Liver (tissue), 8 donors: ENCODE measurements at regions not wholly inside any gene's neighbourhood (a gene's known extent, or its start where the extent isn't known, plus 50 kb on each side); places are given as distances from the start of the nearest gene placed in this dataset.

Source experiments
- DNase-seq: peaks from one replicate; pipeline ENCODE4 v3.0.0-alpha.2; 2017; ENCODE audit warnings: low spot score
- H3K27ac ChIP-seq, 2 donors: one replicate each; pipeline ENCODE4 v1.7.0; 2013; ENCODE audit warnings: inconsistent platforms in 2 of 2, low read length in 2 of 2, control low read depth in 1 of 2, low read depth in 1 of 2, mild to moderate bottlenecking in 1 of 2
- H3K27me3 ChIP-seq, 4 donors: one replicate each; pipeline versions ENCODE4 v1.6.1 to v1.7.0; 2013; ENCODE audit warnings: low read length in 3 of 4, inconsistent platforms in 1 of 4, mild to moderate bottlenecking in 1 of 4, moderate library complexity in 1 of 4; ENCODE audit not compliant: control insufficient read depth in 4 of 4, insufficient read depth in 4 of 4
- H3K36me3 ChIP-seq, 4 donors: one replicate each; pipeline versions ENCODE4 v1.6.1 to v1.7.0; 2013; ENCODE audit warnings: low read length in 3 of 4, mild to moderate bottlenecking in 3 of 4, low read depth in 1 of 4, moderate library complexity in 1 of 4; ENCODE audit not compliant: control insufficient read depth in 4 of 4, insufficient read depth in 3 of 4
- H3K4me1 ChIP-seq, 4 donors: one replicate each; pipeline versions ENCODE4 v1.6.1 to v1.7.0; 2013; ENCODE audit warnings: low read length in 3 of 4, mild to moderate bottlenecking in 3 of 4, moderate library complexity in 1 of 4; ENCODE audit not compliant: control insufficient read depth in 4 of 4, insufficient read depth in 4 of 4
- H3K4me3 ChIP-seq, 3 donors: one replicate each; pipeline versions ENCODE4 v1.6.1 to v1.7.0; 2013; ENCODE audit warnings: low read length in 3 of 3, control low read depth in 1 of 3, low read depth in 1 of 3, mild to moderate bottlenecking in 1 of 3
- H3K9ac ChIP-seq, 2 donors: one replicate each; pipeline ENCODE4 v1.7.0; 2013; ENCODE audit warnings: low read length in 2 of 2, mild to moderate bottlenecking in 2 of 2, moderate library complexity in 2 of 2, control low read depth in 1 of 2, low read depth in 1 of 2
- H3K9me3 ChIP-seq, 4 donors: one replicate each; pipeline versions ENCODE4 v1.6.1 to v1.7.0; 2013; ENCODE audit warnings: low read length in 3 of 4; ENCODE audit not compliant: control insufficient read depth in 4 of 4
- ATF3 ChIP-seq: IDR thresholded peaks from 2 replicates; pipeline ENCODE4 v1.6.1; 2016; ENCODE audit warnings: antibody characterized with exemption
- CTCF ChIP-seq: fragments of 150-350 bp; IDR thresholded peaks from 2 replicates; pipeline ENCODE4 v1.5.1; 2017; ENCODE audit warnings: improper control_type of control experiment, low read depth, low read length; ENCODE audit not compliant: missing input control
- EGR1 ChIP-seq, 2 donors: IDR thresholded peaks; 2 replicates each; pipeline ENCODE4 v1.6.1; 2016 to 2018; ENCODE audit warnings: antibody characterized with exemption in 2 of 2, low read depth in 2 of 2
- FOXA1 ChIP-seq: IDR thresholded peaks from 2 replicates; pipeline ENCODE4 v1.6.1; 2016; ENCODE audit warnings: antibody characterized with exemption
- FOXA2 ChIP-seq: IDR thresholded peaks from 2 replicates; pipeline ENCODE4 v1.6.1; 2016; ENCODE audit warnings: antibody characterized with exemption
- GABPA ChIP-seq, 2 donors: IDR thresholded peaks in 1 of 2; conservative IDR thresholded peaks in 1 of 2; 2 replicates each; pipeline ENCODE4 v1.6.1; 2016; ENCODE audit warnings: antibody characterized with exemption in 2 of 2, mild to moderate bottlenecking in 1 of 2, moderate library complexity in 1 of 2
- HNF4A ChIP-seq, 2 donors: conservative IDR thresholded peaks; 2 replicates each; pipeline ENCODE4 v1.6.1; 2016; ENCODE audit warnings: antibody characterized with exemption in 2 of 2, mild to moderate bottlenecking in 2 of 2
- HNF4G ChIP-seq: IDR thresholded peaks from 2 replicates; pipeline ENCODE4 v1.6.1; 2016; ENCODE audit warnings: antibody characterized with exemption
- JUND ChIP-seq, 2 donors: IDR thresholded peaks; 2 replicates each; pipeline ENCODE4 v1.6.1; 2016; ENCODE audit warnings: antibody characterized with exemption in 2 of 2
- NR2F2 ChIP-seq: IDR thresholded peaks from 2 replicates; pipeline ENCODE4 v1.6.1; 2016; ENCODE audit warnings: antibody characterized with exemption
- RAD21 ChIP-seq, 2 donors: IDR thresholded peaks; 2 replicates each; pipeline ENCODE4 v1.6.1; 2016; ENCODE audit warnings: antibody characterized with exemption in 2 of 2, mild to moderate bottlenecking in 2 of 2
- RXRA ChIP-seq, 2 donors: IDR thresholded peaks; 2 replicates each; pipeline ENCODE4 v1.6.1; 2017 to 2018; ENCODE audit warnings: antibody characterized with exemption in 2 of 2, mild to moderate bottlenecking in 1 of 2
- SP1 ChIP-seq: IDR thresholded peaks from 2 replicates; pipeline ENCODE4 v1.6.1; 2018; ENCODE audit warnings: antibody characterized with exemption, mild to moderate bottlenecking
- TAF1 ChIP-seq: conservative IDR thresholded peaks from 2 replicates; pipeline ENCODE4 v1.6.1; 2016; ENCODE audit warnings: antibody characterized with exemption, mild to moderate bottlenecking
- YY1 ChIP-seq: IDR thresholded peaks from 2 replicates; pipeline ENCODE4 v1.6.1; 2016; ENCODE audit warnings: antibody characterized with exemption, mild to moderate bottlenecking
- ZBTB33 ChIP-seq: IDR thresholded peaks from 2 replicates; pipeline ENCODE4 v1.6.1; 2016; ENCODE audit warnings: antibody characterized with exemption
- WGBS: extraction: QIAGEN DNeasy Blood & Tissue Kit; methylation state at CpG from one replicate; pipeline ENCODE4 v1.1.7; 2013; 5-methylcytosine and 5-hydroxymethylcytosine counted together
- TF ChIP-seq, protein P1 (sequence below): IDR thresholded peaks from 2 replicates; pipeline ENCODE4 v1.6.1; 2016; ENCODE audit warnings: antibody characterized with exemption
- donor health status: healthy.
- donor health status: healthy.
- donor health status: healthy.
- donor health status: healthy.
- donor health status: healthy.

DNA sequence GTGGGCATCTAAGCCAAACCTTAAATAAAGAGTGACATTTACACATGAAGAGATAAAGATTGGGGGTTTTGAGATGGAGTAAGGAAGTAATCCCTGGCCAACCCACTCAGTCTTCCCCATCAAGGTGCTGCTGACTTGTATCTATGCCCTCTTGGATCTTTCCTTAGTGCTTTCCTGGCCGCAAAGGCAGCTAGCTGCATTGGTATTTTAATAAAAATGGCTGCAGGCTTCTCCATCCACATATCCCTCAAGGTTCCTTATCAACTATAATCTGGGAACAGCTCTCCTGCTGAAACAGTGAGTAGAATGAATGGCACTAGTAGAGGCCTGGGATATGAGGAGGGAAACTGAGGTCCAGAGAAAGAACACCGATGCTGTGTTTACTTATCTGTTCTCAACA, 122.2 kb upstream of the ANKRD28 start (continued):
- TF ChIP-seq CTCF (no peak), RAD21 (IDR thresholded peaks at IDR 0.05) (no peak), NR2F2 (no peak)

GRCh38 chr3:15923640-15924405, 126.0 kb upstream of the ANKRD28 start:
- peaks cover 0 to 6% (median 5%) of the 10 kb centered on the region in 4 donors for H3K4me1 ChIP-seq
- H3K27ac ChIP-seq = no peak overlapping the region
- TF ChIP-seq RXRA (IDR thresholded peaks at IDR 0.05) (no peak), TAF1 (no peak), HNF4A (conservative IDR thresholded peaks at IDR 0.05) (no peak), GABPA (IDR thresholded peaks at IDR 0.05 in 1 of 2, conservative IDR thresholded peaks at IDR 0.05 in 1 of 2) (no peak), ATF3 (no peak), ZBTB33 (no peak), CTCF (no peak), SP1 (no peak), FOXA1 (no peak), RAD21 (IDR thresholded peaks at IDR 0.05) (no peak), YY1 (no peak), EGR1 (IDR thresholded peaks at IDR 0.05; ENCODE audit: low read depth in 2 of 2) (no peak), NR2F2 (no peak), FOXA2 (no peak), JUND (IDR thresholded peaks at IDR 0.05) (no peak), HNF4G (no peak)
- TF ChIP-seq, protein P1, sequence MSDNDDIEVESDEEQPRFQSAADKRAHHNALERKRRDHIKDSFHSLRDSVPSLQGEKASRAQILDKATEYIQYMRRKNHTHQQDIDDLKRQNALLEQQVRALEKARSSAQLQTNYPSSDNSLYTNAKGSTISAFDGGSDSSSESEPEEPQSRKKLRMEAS = no peak
- WGBS = 84% methylated on average over 5 of the region's 5 CpGs
- H3K4me3 ChIP-seq = no peak overlapping the region
- H3K9ac ChIP-seq = no peak overlapping the region
- H3K36me3 ChIP-seq = no peaks in the 10 kb centered on the region
- no peaks in the 10 kb centered on the region for H3K9me3 ChIP-seq
- DNase-seq = no peak
- no peaks in the 10 kb centered on the region for H3K27me3 ChIP-seq
